HT1080 (cell line): ENCODE measurements at regions not wholly inside any gene's neighbourhood (a gene's known extent, or its start where the extent isn't known, plus 50 kb on each side); places are given as distances from the start of the nearest gene placed in this dataset.

Source experiments
- DNase-seq: peaks from one replicate; pipeline ENCODE4 v3.0.0-alpha.2; 2015; ENCODE audit warnings: low read depth

GRCh38 chr6:23349521-23350147, 776.4 kb upstream of the NRSN1 start:
- DNase-seq: peak; percentile 83

GRCh38 chr6:23350752-23351453, 775.1 kb upstream of the NRSN1 start:
- DNase-seq: peak; percentile 3

GRCh38 chr6:23354004-23354403, 772.0 kb upstream of the NRSN1 start:
- DNase-seq: no peak

- no peak for DNase-seq
These were observed 768.7 kb upstream of the NRSN1 start for GRCh38 chr6:23357185-23357766.

GRCh38 chr6:23365732-23366131, 760.3 kb upstream of the NRSN1 start:
- DNase-seq: no peak

GRCh38 chr6:23367311-23367710, 758.7 kb upstream of the NRSN1 start:
- no peak for DNase-seq

GRCh38 chr6:23368557-23368956, 757.5 kb upstream of the NRSN1 start:
- no peak for DNase-seq

GRCh38 chr6:23370051-23370450, 756.0 kb upstream of the NRSN1 start:
- no peak for DNase-seq

- DNase-seq: no peak
These were observed 754.7 kb upstream of the NRSN1 start for GRCh38 chr6:23371132-23371915.

GRCh38 chr6:23377830-23378229, 748.2 kb upstream of the NRSN1 start:
- DNase-seq: no peak

GRCh38 chr6:23380465-23380864, 745.5 kb upstream of the NRSN1 start:
- DNase-seq: no peak

GRCh38 chr6:23388086-23388783, 737.8 kb upstream of the NRSN1 start:
- DNase-seq: no peak

- no peak for DNase-seq
These were observed 736.6 kb upstream of the NRSN1 start for GRCh38 chr6:23389386-23389785.

- no peak for DNase-seq
These were observed 735.8 kb upstream of the NRSN1 start for GRCh38 chr6:23390221-23390620.

- no peak for DNase-seq
These were observed 731.3 kb upstream of the NRSN1 start for GRCh38 chr6:23394681-23395080.

GRCh38 chr6:23395381-23395780, 730.6 kb upstream of the NRSN1 start:
- DNase-seq: no peak

GRCh38 chr6:23396949-23397348, 729.1 kb upstream of the NRSN1 start:
- no peak for DNase-seq

GRCh38 chr6:23403460-23403859, 722.6 kb upstream of the NRSN1 start:
- no peak for DNase-seq

GRCh38 chr6:23409531-23409930, 716.5 kb upstream of the NRSN1 start:
- DNase-seq: no peak

- no peak for DNase-seq
These were observed 715.6 kb upstream of the NRSN1 start for GRCh38 chr6:23410439-23410838.

- no peak for DNase-seq
These were observed 713.2 kb upstream of the NRSN1 start for GRCh38 chr6:23412770-23413169.
